NCI-H2029 (cell line): ENCODE measurements at regions not wholly inside any gene's neighbourhood (a gene's known extent, or its start where the extent isn't known, plus 50 kb on each side); places are given as distances from the start of the nearest gene placed in this dataset.
"Not testable (repeated sequence)": the region's sequence is repeated elsewhere in the genome, so short reads cannot be mapped to it uniquely, and the experiment has no call there.

Source experiments
- DNase-seq: peaks from one replicate; lab custom pipeline; 2025; lab: John Stamatoyannopoulos, UW

DNA sequence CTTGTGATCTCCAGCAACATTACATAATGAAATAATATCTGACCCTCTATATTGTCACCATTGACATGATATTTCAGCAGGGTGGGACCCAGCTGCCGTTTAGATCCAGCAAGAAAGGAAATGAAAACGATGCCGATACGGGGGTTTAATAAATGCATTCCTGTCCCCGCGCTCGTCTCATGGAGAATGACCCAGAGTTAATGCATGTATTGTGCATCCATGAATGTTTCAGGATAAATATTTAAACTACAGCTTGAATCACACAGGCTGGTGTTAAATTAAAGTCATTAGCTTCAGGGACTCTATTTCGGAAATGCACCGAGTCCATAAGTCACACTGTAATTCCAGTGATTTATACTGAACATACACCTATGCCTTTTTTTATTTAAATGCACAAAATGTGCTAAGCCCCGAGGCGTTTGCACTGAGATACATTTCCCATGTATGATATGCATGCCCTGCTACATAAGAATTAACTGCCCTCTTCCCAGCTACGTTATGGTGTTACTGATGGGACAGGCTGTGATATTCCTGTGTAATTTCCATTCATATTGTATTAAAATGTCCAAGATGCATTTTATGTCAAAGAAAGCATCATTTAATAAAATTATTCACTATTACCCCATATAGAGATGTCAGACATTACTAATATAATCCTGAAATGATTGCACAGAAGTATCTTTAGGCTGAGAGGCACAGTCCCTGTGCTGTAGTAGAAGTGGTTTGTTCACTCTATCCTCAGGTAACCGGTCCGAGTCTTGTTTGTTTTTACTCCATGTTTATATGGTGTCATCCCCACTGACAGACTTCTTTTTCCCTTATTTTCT, 109.3 kb upstream of the ZNF516 start:
- DNase-seq, result no peak

DNA sequence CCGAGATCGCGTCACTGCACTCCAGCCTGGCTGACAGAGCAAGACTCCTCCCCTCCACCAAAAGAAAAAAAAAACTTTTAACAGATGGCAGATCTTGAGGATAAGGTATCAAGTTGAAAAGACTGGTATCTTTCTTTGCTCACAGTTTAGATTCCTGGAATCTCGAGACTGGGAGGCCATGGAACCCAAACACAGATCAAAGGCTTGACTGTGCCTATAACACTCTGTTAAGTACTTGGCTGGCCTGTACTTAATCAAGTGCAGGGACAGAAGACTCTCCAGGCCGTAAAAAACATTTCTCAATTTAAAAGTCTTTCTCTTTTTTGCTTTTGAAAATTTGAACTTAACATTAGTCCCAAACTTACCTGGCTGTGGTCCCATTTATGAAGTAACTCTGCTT, 107.1 kb upstream of the ZNF516 start:
- DNase-seq, result no peak

DNA sequence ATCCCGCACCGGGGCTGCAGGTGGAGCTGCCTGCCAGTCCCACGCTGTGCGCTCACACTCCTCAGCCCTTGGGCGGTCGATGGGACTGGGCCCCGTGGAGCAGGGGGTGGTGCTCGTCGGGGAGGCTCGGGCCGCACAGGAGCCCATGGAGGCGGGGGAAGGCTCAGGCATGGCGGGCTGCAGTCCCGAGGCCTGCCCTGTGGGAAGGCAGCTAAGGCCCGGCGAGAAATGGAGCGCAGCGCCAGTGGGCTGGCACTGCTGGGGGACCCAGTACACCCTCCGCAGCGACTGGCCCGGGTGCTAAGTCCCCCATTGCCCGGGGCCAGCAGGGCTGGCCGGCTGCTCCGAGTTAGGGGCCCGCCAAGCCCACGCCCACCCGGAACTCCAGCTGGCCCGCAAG, 105.0 kb upstream of the ZNF516 start:
- not testable (repeated sequence) for DNase-seq

- DNase-seq, result no peak
Observed at GRCh38 chr18:76594966-76595365, 99.9 kb upstream of the ZNF516 start.

GRCh38 chr18:76593843-76594242, 98.8 kb upstream of the ZNF516 start:
- DNase-seq, result no peak

- DNase-seq, result no peak
Observed at GRCh38 chr18:76592981-76593381, 97.9 kb upstream of the ZNF516 start.

DNA sequence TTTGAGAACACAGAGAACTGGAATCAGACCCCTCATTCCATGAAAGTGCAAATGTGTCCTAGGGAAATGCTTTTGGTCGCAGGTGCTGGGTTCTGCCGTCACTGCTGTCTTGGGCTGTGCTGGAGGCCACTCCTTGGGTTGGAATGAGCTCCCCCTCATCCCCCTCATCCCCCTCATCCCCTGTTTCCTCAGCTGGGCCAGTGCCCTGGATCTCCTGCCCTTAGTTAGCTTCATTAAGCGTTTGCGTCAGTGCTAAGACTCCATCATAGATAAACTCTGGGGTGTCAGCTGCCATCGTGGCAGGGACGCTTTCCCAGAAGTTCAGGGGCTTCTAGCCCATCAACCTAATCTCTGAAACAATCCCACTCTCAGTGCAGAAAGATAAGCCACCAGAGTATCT, 97.1 kb upstream of the ZNF516 start:
- no peak for DNase-seq

DNA sequence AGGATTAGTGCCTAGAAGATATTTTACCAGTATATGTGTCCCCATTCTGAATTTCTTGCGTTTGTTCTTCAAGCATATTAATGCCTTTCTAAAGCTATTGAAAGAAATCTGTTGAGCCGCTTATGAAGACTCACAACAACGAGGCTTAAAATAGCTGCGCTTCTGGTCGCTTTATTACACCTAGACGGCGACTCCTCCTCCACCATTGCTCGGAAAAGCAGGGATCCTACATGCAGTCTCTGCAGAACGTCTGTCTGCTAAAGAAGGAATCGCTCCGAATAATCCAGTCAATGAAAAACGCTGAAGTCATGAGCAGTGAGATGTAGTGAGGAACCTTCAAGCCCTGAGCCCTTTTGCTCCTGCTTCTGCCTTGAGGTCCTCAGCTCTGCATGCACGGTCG, 94.8 kb upstream of the ZNF516 start:
- no peak for DNase-seq

- no peak for DNase-seq
Observed at GRCh38 chr18:76589316-76589715, 94.3 kb upstream of the ZNF516 start.

DNA sequence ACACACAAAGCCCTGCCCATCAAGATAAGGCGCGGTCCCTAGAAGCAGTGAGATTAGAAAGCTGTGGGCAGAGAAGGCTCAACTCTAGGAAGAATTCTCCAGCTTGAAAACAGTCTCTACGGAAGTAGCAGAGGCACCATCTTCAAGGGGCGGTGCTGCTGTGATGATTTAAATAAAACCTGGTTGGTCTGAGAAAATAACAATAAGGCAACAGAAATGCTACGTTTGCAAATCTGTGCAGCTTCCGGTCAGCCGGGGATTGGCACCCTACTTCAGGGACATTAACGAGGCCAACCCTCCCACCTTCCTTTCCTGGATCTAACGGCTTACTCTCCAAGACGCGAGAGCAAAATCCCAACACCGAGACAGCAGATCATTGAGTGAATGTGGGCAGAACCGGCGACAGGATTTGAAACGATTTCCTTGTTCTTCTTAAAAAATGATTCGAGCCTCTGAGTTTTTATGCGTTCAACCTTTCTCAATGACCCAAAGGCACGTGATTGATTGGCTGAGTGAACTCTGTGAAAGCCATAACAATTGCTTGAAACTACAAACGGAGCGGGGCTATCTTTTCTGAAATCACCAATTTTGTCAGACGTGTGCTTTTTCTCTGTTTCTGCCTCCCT, 93.7 kb upstream of the ZNF516 start:
- no peak for DNase-seq

- DNase-seq, result no peak
Observed at GRCh38 chr18:76587879-76588271, 92.8 kb upstream of the ZNF516 start.

- DNase-seq, result no peak
Observed at GRCh38 chr18:76587147-76587878, 92.3 kb upstream of the ZNF516 start.

GRCh38 chr18:76584414-76585310, 89.6 kb upstream of the ZNF516 start:
- no peak for DNase-seq

- no peak for DNase-seq
Observed at GRCh38 chr18:76581261-76581660, 86.2 kb upstream of the ZNF516 start.

GRCh38 chr18:76580288-76580962, 85.4 kb upstream of the ZNF516 start:
- DNase-seq, result no peak

- DNase-seq, result no peak
Observed at GRCh38 chr18:76579301-76579695, 84.3 kb upstream of the ZNF516 start.

- no peak for DNase-seq
Observed at GRCh38 chr18:76578571-76579300, 83.7 kb upstream of the ZNF516 start.

DNA sequence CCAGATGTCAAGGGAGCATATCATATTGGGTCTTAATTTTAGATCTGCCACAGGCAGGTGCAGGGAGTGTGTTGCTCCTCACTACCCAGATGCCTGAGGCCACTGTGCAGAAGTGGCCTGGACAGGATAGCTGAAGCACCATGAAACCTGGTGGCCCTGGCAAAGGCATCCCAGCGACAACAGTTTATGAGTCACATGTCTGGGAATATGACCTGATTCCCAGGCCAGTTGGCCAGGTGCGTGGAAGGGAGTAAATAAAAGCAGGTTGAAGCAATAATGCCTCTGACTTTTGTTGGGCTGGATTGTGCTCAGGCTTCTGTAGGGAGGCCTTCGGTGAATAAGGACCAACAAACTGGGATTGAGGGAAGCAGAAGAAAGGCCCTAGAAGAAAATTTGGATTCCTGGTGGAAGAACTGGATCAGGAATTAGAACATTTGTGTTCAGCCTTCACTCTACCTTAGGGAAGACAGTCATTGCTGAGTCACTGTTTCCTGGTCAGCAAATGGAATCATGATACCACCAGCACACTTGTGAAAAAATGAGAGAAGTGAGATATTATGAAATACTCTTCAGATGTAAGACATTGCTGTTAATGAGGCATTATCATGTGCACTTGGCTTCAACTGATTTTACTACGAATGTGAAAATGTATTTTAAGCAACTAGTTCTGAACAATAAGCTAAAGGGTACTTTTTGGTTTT, 78.4 kb upstream of the ZNF516 start:
- peak; percentile 45 for DNase-seq

DNA sequence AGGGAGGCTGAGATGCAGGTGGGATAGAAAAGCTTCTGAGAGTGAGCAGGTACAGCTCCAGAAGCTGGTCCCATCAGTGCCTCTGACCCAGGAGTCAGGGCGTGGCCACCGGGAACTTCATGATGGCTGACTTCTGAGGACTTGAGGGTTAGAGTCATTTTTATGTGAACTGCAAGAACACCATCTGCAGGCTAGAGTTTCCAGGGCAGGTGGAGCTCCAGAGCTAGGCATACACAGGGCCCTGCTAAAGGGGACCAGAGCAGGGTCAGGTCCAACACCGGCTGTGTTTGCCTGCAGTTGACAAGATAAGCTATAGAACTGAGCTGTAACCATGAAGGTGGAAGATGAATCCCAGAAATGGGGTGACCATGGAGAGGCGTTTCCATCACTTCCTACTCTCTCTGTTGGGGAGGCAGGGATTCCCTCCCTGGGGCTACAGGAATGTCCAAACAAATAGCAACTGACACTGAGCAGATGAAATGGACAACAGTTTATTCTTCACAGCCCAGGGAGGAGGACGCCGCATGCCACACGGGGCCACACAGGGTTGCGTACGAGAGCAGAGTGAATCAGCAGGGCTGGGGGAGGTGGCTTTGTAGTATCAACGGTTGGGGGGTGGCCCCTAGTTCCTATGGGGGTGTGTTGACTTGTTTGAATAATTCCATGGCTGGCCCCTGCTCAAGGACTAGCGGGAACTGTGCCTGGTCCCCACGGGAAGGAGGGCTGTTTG, 77.6 kb upstream of the ZNF516 start:
- DNase-seq, result no peak
